ENCODE measurements at regions not wholly inside any gene's neighbourhood (a gene's known extent, or its start where the extent isn't known, plus 50 kb on each side); places are given as distances from the start of the nearest gene placed in this dataset.
"Not testable (repeated sequence)": the region's sequence is repeated elsewhere in the genome, so short reads cannot be mapped to it uniquely, and the experiment has no call there.

DNA sequence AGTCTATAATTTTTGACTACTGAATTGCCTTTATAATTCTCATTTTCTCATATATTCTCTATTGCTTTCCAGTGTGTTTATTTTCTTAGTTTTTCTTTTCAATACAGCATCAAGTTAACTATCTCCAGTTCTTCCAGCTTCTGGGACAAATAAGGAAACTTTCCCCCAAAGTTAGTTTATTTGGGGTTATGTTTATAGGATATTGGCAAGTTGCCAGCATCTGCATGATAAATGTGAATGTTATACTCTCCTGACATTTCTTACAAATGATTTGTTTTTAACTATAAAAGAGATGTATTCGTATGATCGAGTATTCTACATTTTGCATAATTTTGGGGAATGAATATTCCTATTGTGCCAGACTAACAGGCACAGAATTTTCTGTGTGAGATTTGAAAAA, 140.6 kb upstream of the KCNJ3 start:
- Histone ChIP-seq H3K9me3 (no peaks in the 10 kb centered on the region), H3K27ac (no peak overlapping the region), H3K4me1 (no peaks in the 10 kb centered on the region), H3K27me3 (no peaks in the 10 kb centered on the region), H3K4me3 (no peak overlapping the region), H3K36me3 (no peaks in the 10 kb centered on the region)
- no peak for DNase-seq
- TF ChIP-seq, protein P1, sequence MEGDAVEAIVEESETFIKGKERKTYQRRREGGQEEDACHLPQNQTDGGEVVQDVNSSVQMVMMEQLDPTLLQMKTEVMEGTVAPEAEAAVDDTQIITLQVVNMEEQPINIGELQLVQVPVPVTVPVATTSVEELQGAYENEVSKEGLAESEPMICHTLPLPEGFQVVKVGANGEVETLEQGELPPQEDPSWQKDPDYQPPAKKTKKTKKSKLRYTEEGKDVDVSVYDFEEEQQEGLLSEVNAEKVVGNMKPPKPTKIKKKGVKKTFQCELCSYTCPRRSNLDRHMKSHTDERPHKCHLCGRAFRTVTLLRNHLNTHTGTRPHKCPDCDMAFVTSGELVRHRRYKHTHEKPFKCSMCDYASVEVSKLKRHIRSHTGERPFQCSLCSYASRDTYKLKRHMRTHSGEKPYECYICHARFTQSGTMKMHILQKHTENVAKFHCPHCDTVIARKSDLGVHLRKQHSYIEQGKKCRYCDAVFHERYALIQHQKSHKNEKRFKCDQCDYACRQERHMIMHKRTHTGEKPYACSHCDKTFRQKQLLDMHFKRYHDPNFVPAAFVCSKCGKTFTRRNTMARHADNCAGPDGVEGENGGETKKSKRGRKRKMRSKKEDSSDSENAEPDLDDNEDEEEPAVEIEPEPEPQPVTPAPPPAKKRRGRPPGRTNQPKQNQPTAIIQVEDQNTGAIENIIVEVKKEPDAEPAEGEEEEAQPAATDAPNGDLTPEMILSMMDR (IDR thresholded peaks at IDR 0.05) = no peak
- no peak for TF ChIP-seq POLR2A (IDR thresholded peaks at IDR 0.05)

DNA sequence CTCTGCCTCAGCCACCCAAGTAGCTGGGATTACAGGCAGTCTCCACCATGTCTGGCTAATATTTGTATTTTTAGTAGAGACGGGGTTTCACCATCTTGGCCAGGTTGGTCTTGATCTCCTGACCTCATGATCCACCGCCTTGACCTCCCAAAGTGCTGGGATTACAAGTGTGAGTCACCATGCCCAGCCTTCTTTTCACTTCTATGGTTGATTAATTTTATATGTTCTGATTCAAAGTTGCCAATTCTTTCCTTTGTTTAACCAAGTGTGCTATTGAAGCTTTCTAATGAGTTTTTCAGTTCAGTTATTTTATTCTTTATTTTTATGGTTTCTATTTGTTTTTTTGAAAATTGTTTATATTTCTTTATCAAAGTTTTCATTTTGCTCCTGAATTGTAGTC, 133.1 kb upstream of the KCNJ3 start:
- Histone ChIP-seq H3K4me1 (no peaks in the 10 kb centered on the region), H3K36me3 (no peaks in the 10 kb centered on the region), H3K27ac (no peak overlapping the region), H3K4me3 (no peak overlapping the region), H3K9me3 (no peaks in the 10 kb centered on the region), H3K27me3 (no peaks in the 10 kb centered on the region)
- no peak for TF ChIP-seq POLR2A (IDR thresholded peaks at IDR 0.05)
- TF ChIP-seq, protein P1 (IDR thresholded peaks at IDR 0.05) = no peak
- DNase-seq = no peak

DNA sequence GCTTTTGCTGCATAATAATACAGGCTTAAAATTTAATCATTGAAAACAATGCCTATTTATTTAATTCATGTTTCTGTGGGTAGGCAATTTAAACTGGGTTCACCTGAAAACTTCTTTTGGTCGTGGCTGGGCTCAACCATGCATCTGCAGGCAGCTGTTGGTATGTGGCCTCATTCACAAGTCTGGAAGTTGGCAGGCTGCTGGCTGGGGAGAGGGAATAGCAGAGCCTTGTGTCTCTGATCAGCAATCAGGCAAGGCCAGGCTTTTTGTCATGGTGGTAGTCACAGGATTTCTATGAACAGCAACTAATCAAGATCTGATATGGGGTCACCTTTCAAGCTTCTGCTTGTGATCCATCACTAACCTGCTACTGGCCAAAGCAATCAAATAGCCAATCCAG, 130.1 kb upstream of the KCNJ3 start:
- Histone ChIP-seq H3K36me3 (no peaks in the 10 kb centered on the region), H3K4me1 (no peaks in the 10 kb centered on the region), H3K27ac (no peak overlapping the region), H3K4me3 (no peak overlapping the region), H3K9me3 (no peaks in the 10 kb centered on the region), H3K27me3 (no peaks in the 10 kb centered on the region)
- no peak for DNase-seq
- TF ChIP-seq, protein P1 (IDR thresholded peaks at IDR 0.05) = no peak
- no peak for TF ChIP-seq POLR2A (IDR thresholded peaks at IDR 0.05)

DNA sequence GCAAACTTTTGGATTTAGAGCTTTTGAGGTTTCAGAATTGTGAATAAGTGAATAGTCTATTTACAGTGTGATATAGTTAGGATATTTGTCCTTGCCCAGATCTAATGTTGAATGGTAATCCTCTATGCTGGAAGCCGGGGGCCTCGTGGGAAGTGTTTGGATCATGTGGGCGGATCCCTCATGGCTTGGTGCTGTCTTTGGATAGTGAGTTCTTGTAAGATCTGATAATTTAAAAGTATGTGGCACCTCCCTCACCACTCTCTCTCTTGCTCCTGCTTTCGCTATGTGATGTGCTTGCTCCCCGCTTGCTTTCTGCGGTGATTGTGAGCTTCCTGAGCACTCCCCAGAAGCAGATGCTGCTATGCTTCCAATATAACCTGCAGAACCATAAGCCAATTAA, 128.0 kb upstream of the KCNJ3 start:
- TF ChIP-seq, protein P1 (IDR thresholded peaks at IDR 0.05) = no peak
- no peak for TF ChIP-seq POLR2A (IDR thresholded peaks at IDR 0.05)
- H3K27me3 ChIP-seq = no peaks in the 10 kb centered on the region

DNA sequence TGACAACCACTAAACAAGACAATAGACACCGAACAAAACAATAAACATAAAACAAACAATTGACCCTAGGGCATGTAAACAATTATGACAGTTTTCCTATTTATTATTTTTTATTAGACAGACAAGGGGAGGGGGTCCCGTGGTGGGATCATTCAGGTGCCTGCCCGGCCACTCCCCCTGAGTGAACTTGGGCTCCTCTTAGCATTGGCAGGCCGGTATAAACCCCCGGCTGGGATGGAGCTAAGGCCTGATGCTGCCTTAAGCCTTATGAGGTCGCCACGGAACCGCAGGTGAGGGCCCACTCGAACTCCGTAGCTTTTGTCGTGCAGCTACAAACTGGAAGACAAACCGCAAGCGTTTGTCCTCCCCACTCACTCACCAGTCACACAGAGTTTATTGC, 121.8 kb upstream of the KCNJ3 start:
- H3K36me3 ChIP-seq, H3K4me3 ChIP-seq, H3K27ac ChIP-seq, H3K9me3 ChIP-seq, DNase-seq, H3K4me1 ChIP-seq, H3K27me3 ChIP-seq: not testable (repeated sequence)

More for the DNA sequence above, 128.0 kb upstream of the KCNJ3 start:
- H3K9me3 ChIP-seq = no peaks in the 10 kb centered on the region
- H3K4me1 ChIP-seq = no peaks in the 10 kb centered on the region
- no peak overlapping the region for H3K4me3 ChIP-seq
- H3K27ac ChIP-seq = no peak overlapping the region
- no peak for DNase-seq
- no peaks in the 10 kb centered on the region for H3K36me3 ChIP-seq

DNA sequence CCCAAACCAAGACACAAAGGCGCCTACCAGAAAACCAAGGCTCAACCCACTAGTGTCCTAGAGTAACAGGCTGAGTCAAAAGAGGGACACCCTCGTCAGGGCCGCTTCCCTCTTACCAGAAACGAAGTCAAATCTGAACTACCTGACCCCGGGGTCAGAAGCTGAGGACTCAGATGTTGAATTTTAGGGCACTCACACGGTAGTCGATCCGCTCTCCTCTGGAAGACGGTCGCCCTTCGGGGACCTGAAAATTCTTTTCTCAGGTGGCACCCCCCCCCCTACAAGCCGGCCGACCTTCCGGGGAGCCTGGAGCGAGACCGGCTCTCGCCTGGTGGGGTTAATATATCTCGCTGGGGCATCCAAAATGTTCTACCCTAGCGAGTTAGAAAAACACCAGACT, 121.1 kb upstream of the KCNJ3 start:
- Histone ChIP-seq H3K9me3 (no peaks in the 10 kb centered on the region), H3K4me3 (no peak overlapping the region), H3K36me3 (no peaks in the 10 kb centered on the region), H3K27ac (no peak overlapping the region), H3K4me1 (no peaks in the 10 kb centered on the region), H3K27me3 (no peaks in the 10 kb centered on the region)
- no peak for DNase-seq
- TF ChIP-seq, protein P1 (IDR thresholded peaks at IDR 0.05) = no peak
- no peak for TF ChIP-seq POLR2A (IDR thresholded peaks at IDR 0.05)
